Liver (tissue), 8 donors: ENCODE measurements at regions not wholly inside any gene's neighbourhood (a gene's known extent, or its start where the extent isn't known, plus 50 kb on each side); places are given as distances from the start of the nearest gene placed in this dataset.
A peak's percentile ranks its signal among the peaks of the same experiment; 100 is the strongest.
"Not testable (repeated sequence)": the region's sequence is repeated elsewhere in the genome, so short reads cannot be mapped to it uniquely, and the experiment has no call there.

Experiments
- DNase-seq: peaks from one replicate; pipeline ENCODE4 v3.0.0-alpha.2; 2017; ENCODE audit warnings: low spot score
- H3K27ac ChIP-seq, 2 donors: one replicate each; pipeline ENCODE4 v1.7.0; 2013; ENCODE audit warnings: inconsistent platforms in 2 of 2, low read length in 2 of 2, control low read depth in 1 of 2, low read depth in 1 of 2, mild to moderate bottlenecking in 1 of 2
- H3K27me3 ChIP-seq, 4 donors: one replicate each; pipeline versions ENCODE4 v1.6.1 to v1.7.0; 2013; ENCODE audit warnings: low read length in 3 of 4, inconsistent platforms in 1 of 4, mild to moderate bottlenecking in 1 of 4, moderate library complexity in 1 of 4; ENCODE audit not compliant: control insufficient read depth in 4 of 4, insufficient read depth in 4 of 4
- H3K36me3 ChIP-seq, 4 donors: one replicate each; pipeline versions ENCODE4 v1.6.1 to v1.7.0; 2013; ENCODE audit warnings: low read length in 3 of 4, mild to moderate bottlenecking in 3 of 4, low read depth in 1 of 4, moderate library complexity in 1 of 4; ENCODE audit not compliant: control insufficient read depth in 4 of 4, insufficient read depth in 3 of 4
- H3K4me1 ChIP-seq, 4 donors: one replicate each; pipeline versions ENCODE4 v1.6.1 to v1.7.0; 2013; ENCODE audit warnings: low read length in 3 of 4, mild to moderate bottlenecking in 3 of 4, moderate library complexity in 1 of 4; ENCODE audit not compliant: control insufficient read depth in 4 of 4, insufficient read depth in 4 of 4
- H3K4me3 ChIP-seq, 3 donors: one replicate each; pipeline versions ENCODE4 v1.6.1 to v1.7.0; 2013; ENCODE audit warnings: low read length in 3 of 3, control low read depth in 1 of 3, low read depth in 1 of 3, mild to moderate bottlenecking in 1 of 3
- H3K9ac ChIP-seq, 2 donors: one replicate each; pipeline ENCODE4 v1.7.0; 2013; ENCODE audit warnings: low read length in 2 of 2, mild to moderate bottlenecking in 2 of 2, moderate library complexity in 2 of 2, control low read depth in 1 of 2, low read depth in 1 of 2
- H3K9me3 ChIP-seq, 4 donors: one replicate each; pipeline versions ENCODE4 v1.6.1 to v1.7.0; 2013; ENCODE audit warnings: low read length in 3 of 4; ENCODE audit not compliant: control insufficient read depth in 4 of 4
- CTCF ChIP-seq: fragments of 150-350 bp; IDR thresholded peaks from 2 replicates; pipeline ENCODE4 v1.5.1; 2017; ENCODE audit warnings: improper control_type of control experiment, low read depth, low read length; ENCODE audit not compliant: missing input control
- EGR1 ChIP-seq, 2 donors: IDR thresholded peaks; 2 replicates each; pipeline ENCODE4 v1.6.1; 2016 to 2018; ENCODE audit warnings: antibody characterized with exemption in 2 of 2, low read depth in 2 of 2
- FOXA1 ChIP-seq: IDR thresholded peaks from 2 replicates; pipeline ENCODE4 v1.6.1; 2016; ENCODE audit warnings: antibody characterized with exemption
- FOXA2 ChIP-seq: IDR thresholded peaks from 2 replicates; pipeline ENCODE4 v1.6.1; 2016; ENCODE audit warnings: antibody characterized with exemption
- GABPA ChIP-seq, 2 donors: IDR thresholded peaks in 1 of 2; conservative IDR thresholded peaks in 1 of 2; 2 replicates each; pipeline ENCODE4 v1.6.1; 2016; ENCODE audit warnings: antibody characterized with exemption in 2 of 2, mild to moderate bottlenecking in 1 of 2, moderate library complexity in 1 of 2
- HNF4G ChIP-seq: IDR thresholded peaks from 2 replicates; pipeline ENCODE4 v1.6.1; 2016; ENCODE audit warnings: antibody characterized with exemption
- JUND ChIP-seq, 2 donors: IDR thresholded peaks; 2 replicates each; pipeline ENCODE4 v1.6.1; 2016; ENCODE audit warnings: antibody characterized with exemption in 2 of 2
- NR2F2 ChIP-seq: IDR thresholded peaks from 2 replicates; pipeline ENCODE4 v1.6.1; 2016; ENCODE audit warnings: antibody characterized with exemption
- RAD21 ChIP-seq, 2 donors: IDR thresholded peaks; 2 replicates each; pipeline ENCODE4 v1.6.1; 2016; ENCODE audit warnings: antibody characterized with exemption in 2 of 2, mild to moderate bottlenecking in 2 of 2
- RXRA ChIP-seq, 2 donors: IDR thresholded peaks; 2 replicates each; pipeline ENCODE4 v1.6.1; 2017 to 2018; ENCODE audit warnings: antibody characterized with exemption in 2 of 2, mild to moderate bottlenecking in 1 of 2
- SP1 ChIP-seq: IDR thresholded peaks from 2 replicates; pipeline ENCODE4 v1.6.1; 2018; ENCODE audit warnings: antibody characterized with exemption, mild to moderate bottlenecking
- YY1 ChIP-seq: IDR thresholded peaks from 2 replicates; pipeline ENCODE4 v1.6.1; 2016; ENCODE audit warnings: antibody characterized with exemption, mild to moderate bottlenecking
- ZBTB33 ChIP-seq: IDR thresholded peaks from 2 replicates; pipeline ENCODE4 v1.6.1; 2016; ENCODE audit warnings: antibody characterized with exemption
- WGBS: extraction: QIAGEN DNeasy Blood & Tissue Kit; methylation state at CpG from one replicate; pipeline ENCODE4 v1.1.7; 2013; 5-methylcytosine and 5-hydroxymethylcytosine counted together
- TF ChIP-seq, protein P1 (sequence below): IDR thresholded peaks from 2 replicates; pipeline ENCODE4 v1.6.1; 2016; ENCODE audit warnings: antibody characterized with exemption, mild to moderate bottlenecking
- TF ChIP-seq, protein P2 (sequence below): IDR thresholded peaks from 2 replicates; pipeline ENCODE4 v1.6.1; 2016; ENCODE audit warnings: antibody characterized with exemption
- donor health status: healthy.
- donor health status: healthy.
- donor health status: healthy.
- donor health status: healthy.
- donor health status: healthy.

GRCh38 chrX:64570204-64570603 lies 175.0 kb upstream of the MTMR8 start:
- Histone ChIP-seq H3K27me3 (no peaks in the 10 kb centered on the region), H3K4me1 (no peaks in the 10 kb centered on the region), H3K4me3 (no peak overlapping the region), H3K9me3 (peaks cover 0 to 4% (median 0%) of the 10 kb centered on the region in 4 donors), H3K36me3 (no peaks in the 10 kb centered on the region), H3K9ac (no peak overlapping the region), H3K27ac (no peak overlapping the region)
- no peak for DNase-seq
- TF ChIP-seq, protein P1, sequence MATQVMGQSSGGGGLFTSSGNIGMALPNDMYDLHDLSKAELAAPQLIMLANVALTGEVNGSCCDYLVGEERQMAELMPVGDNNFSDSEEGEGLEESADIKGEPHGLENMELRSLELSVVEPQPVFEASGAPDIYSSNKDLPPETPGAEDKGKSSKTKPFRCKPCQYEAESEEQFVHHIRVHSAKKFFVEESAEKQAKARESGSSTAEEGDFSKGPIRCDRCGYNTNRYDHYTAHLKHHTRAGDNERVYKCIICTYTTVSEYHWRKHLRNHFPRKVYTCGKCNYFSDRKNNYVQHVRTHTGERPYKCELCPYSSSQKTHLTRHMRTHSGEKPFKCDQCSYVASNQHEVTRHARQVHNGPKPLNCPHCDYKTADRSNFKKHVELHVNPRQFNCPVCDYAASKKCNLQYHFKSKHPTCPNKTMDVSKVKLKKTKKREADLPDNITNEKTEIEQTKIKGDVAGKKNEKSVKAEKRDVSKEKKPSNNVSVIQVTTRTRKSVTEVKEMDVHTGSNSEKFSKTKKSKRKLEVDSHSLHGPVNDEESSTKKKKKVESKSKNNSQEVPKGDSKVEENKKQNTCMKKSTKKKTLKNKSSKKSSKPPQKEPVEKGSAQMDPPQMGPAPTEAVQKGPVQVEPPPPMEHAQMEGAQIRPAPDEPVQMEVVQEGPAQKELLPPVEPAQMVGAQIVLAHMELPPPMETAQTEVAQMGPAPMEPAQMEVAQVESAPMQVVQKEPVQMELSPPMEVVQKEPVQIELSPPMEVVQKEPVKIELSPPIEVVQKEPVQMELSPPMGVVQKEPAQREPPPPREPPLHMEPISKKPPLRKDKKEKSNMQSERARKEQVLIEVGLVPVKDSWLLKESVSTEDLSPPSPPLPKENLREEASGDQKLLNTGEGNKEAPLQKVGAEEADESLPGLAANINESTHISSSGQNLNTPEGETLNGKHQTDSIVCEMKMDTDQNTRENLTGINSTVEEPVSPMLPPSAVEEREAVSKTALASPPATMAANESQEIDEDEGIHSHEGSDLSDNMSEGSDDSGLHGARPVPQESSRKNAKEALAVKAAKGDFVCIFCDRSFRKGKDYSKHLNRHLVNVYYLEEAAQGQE: no peak
- TF ChIP-seq RAD21 (IDR thresholded peaks at IDR 0.05): peak; percentile 36 to 47

DNA sequence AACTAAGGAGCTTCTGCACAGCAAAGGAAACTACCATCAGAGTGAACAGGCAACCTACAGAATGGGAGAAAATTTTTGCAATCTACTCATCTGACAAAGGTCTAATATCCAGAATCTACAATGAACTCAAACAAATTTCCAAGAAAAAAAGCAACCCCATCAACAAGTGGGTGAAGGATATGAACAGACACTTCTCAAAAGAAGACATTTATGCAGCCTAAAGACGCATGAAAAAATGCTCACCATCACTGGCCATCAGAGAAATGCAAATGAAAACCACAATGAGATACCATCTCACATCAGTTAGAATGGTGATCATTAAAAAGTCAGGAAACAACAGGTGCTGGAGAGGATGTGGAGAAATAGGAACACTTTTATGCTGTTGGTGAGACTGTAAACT lies 170.1 kb upstream of the MTMR8 start:
- not testable (repeated sequence) for H3K27me3 ChIP-seq, H3K9me3 ChIP-seq, H3K4me1 ChIP-seq, DNase-seq, H3K9ac ChIP-seq, H3K4me3 ChIP-seq, H3K27ac ChIP-seq, H3K36me3 ChIP-seq
- 53% methylated on average over 1 of the region's 1 CpG for WGBS

DNA sequence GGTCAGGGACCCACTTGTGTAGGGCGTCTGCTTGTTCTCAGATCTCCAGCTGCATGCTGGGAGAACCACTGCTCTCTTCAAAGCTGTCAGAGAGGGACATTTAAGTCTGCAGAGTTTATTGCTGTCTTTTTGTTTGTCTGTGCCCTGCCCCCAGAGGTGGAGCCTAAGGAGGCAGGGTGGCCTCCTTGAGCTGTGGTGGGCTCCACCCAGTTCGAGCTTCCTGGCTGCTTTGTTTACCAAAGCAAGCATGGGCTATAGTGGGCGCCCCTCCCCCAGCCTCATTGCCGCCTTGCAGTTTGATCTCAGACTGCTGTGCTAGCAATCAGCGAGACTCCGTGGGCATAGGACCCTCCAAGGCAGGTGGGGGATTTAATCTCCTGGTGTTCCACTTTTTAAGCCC lies 154.0 kb upstream of the MTMR8 start:
- DNase-seq, H3K27me3 ChIP-seq, H3K27ac ChIP-seq, H3K9ac ChIP-seq, H3K4me3 ChIP-seq, H3K4me1 ChIP-seq, H3K36me3 ChIP-seq, H3K9me3 ChIP-seq: not testable (repeated sequence)
- 55% methylated on average over 6 of the region's 6 CpGs for WGBS

- no peak for TF ChIP-seq HNF4G
- TF ChIP-seq ZBTB33: no peak
- TF ChIP-seq GABPA (IDR thresholded peaks at IDR 0.05 in 1 of 2, conservative IDR thresholded peaks at IDR 0.05 in 1 of 2): no peak
- TF ChIP-seq SP1: no peak
- TF ChIP-seq EGR1 (IDR thresholded peaks at IDR 0.05; ENCODE audit: low read depth in 2 of 2): no peak
- TF ChIP-seq FOXA1: no peak
- TF ChIP-seq, protein P2, sequence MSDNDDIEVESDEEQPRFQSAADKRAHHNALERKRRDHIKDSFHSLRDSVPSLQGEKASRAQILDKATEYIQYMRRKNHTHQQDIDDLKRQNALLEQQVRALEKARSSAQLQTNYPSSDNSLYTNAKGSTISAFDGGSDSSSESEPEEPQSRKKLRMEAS: no peak
- no peak for TF ChIP-seq CTCF
- no peak for TF ChIP-seq RXRA (IDR thresholded peaks at IDR 0.05)
- TF ChIP-seq YY1: no peak
- TF ChIP-seq FOXA2: no peak
- no peak for TF ChIP-seq NR2F2
- no peak for TF ChIP-seq JUND (IDR thresholded peaks at IDR 0.05)
- peaks cover 0 to 2% (median 0%) of the 10 kb centered on the region in 4 donors for H3K9me3 ChIP-seq
- H3K27me3 ChIP-seq: no peaks in the 10 kb centered on the region
- no peaks in the 10 kb centered on the region for H3K36me3 ChIP-seq
- H3K4me3 ChIP-seq: no peak overlapping the region
- H3K4me1 ChIP-seq: no peaks in the 10 kb centered on the region
- H3K9ac ChIP-seq: no peak overlapping the region
- H3K27ac ChIP-seq: no peak overlapping the region
- DNase-seq: no peak
- WGBS: 88% methylated on average over 2 of the region's 2 CpGs
Measured at GRCh38 chrX:64536736-64537135, 141.5 kb upstream of the MTMR8 start.
